ENCODE measurements at regions not wholly inside any gene's neighbourhood (a gene's known extent, or its start where the extent isn't known, plus 50 kb on each side); places are given as distances from the start of the nearest gene placed in this dataset.

GRCh38 chr16:5328546-5328945 lies 231.0 kb upstream of the EEF2KMT start:
- TF ChIP-seq, protein P1, sequence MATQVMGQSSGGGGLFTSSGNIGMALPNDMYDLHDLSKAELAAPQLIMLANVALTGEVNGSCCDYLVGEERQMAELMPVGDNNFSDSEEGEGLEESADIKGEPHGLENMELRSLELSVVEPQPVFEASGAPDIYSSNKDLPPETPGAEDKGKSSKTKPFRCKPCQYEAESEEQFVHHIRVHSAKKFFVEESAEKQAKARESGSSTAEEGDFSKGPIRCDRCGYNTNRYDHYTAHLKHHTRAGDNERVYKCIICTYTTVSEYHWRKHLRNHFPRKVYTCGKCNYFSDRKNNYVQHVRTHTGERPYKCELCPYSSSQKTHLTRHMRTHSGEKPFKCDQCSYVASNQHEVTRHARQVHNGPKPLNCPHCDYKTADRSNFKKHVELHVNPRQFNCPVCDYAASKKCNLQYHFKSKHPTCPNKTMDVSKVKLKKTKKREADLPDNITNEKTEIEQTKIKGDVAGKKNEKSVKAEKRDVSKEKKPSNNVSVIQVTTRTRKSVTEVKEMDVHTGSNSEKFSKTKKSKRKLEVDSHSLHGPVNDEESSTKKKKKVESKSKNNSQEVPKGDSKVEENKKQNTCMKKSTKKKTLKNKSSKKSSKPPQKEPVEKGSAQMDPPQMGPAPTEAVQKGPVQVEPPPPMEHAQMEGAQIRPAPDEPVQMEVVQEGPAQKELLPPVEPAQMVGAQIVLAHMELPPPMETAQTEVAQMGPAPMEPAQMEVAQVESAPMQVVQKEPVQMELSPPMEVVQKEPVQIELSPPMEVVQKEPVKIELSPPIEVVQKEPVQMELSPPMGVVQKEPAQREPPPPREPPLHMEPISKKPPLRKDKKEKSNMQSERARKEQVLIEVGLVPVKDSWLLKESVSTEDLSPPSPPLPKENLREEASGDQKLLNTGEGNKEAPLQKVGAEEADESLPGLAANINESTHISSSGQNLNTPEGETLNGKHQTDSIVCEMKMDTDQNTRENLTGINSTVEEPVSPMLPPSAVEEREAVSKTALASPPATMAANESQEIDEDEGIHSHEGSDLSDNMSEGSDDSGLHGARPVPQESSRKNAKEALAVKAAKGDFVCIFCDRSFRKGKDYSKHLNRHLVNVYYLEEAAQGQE (IDR thresholded peaks at IDR 0.05; ENCODE audit: low read depth) = no peak
- no peak for TF ChIP-seq YY1 (IDR thresholded peaks at IDR 0.05; ENCODE audit: low read depth)
- TF ChIP-seq CREB1 (IDR thresholded peaks at IDR 0.05; ENCODE audit: low read depth) = no peak
- TF ChIP-seq MAX (IDR thresholded peaks at IDR 0.05) = no peak
- no peak for TF ChIP-seq EP300 (IDR thresholded peaks at IDR 0.05; ENCODE audit: borderline replicate concordance)
- no peak for TF ChIP-seq FOXM1 (IDR thresholded peaks at IDR 0.05; ENCODE audit: borderline replicate concordance, low read depth)
- TF ChIP-seq RAD21 (IDR thresholded peaks at IDR 0.05; ENCODE audit: low read depth) = no peak
- no peak for TF ChIP-seq EGR1 (IDR thresholded peaks at IDR 0.05)
- no peak for TF ChIP-seq NFIC (IDR thresholded peaks at IDR 0.05)

Data from Ishikawa (cell line).